ENCODE measurements at regions not wholly inside any gene's neighbourhood (a gene's known extent, or its start where the extent isn't known, plus 50 kb on each side); places are given as distances from the start of the nearest gene placed in this dataset.

DNA sequence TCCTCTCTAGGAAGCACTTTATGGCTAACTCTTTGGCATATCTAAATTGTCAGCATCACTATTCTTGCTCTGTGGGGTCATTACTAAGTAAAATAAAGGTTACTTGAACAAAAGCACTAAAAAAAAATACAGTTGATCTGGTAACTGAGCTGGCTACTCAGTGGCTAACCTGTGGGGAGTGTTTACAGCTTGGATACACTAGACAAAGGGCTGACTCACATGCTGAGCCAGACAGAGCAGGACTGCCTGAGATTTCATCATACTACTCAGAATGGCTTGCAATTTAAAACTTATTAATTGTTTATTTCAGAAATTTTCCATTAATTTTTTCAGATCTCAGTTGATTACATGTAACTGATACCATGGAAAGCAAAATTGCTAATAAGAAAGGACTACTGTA is 1690.4 kb upstream of the SLC39A10 start:
- no peak for TF ChIP-seq POLR2A (IDR thresholded peaks at IDR 0.05; ENCODE audit: low read depth, low read length)
- no peak for TF ChIP-seq EZH2 (IDR thresholded peaks at IDR 0.05; ENCODE audit: borderline replicate concordance, low read depth, low read length, severe bottlenecking)
- TF ChIP-seq POLR2AphosphoS5 (IDR thresholded peaks at IDR 0.05; ENCODE audit: insufficient read depth, low read depth, low read length), result no peak
- TF ChIP-seq, protein P1, sequence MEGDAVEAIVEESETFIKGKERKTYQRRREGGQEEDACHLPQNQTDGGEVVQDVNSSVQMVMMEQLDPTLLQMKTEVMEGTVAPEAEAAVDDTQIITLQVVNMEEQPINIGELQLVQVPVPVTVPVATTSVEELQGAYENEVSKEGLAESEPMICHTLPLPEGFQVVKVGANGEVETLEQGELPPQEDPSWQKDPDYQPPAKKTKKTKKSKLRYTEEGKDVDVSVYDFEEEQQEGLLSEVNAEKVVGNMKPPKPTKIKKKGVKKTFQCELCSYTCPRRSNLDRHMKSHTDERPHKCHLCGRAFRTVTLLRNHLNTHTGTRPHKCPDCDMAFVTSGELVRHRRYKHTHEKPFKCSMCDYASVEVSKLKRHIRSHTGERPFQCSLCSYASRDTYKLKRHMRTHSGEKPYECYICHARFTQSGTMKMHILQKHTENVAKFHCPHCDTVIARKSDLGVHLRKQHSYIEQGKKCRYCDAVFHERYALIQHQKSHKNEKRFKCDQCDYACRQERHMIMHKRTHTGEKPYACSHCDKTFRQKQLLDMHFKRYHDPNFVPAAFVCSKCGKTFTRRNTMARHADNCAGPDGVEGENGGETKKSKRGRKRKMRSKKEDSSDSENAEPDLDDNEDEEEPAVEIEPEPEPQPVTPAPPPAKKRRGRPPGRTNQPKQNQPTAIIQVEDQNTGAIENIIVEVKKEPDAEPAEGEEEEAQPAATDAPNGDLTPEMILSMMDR (IDR thresholded peaks at IDR 0.05; ENCODE audit: extremely low read depth in 1 of 2, insufficient read depth in 1 of 2, low read depth in 1 of 2, low read length in 2 of 2), result no peak
- TF ChIP-seq, protein P2, sequence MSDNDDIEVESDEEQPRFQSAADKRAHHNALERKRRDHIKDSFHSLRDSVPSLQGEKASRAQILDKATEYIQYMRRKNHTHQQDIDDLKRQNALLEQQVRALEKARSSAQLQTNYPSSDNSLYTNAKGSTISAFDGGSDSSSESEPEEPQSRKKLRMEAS (IDR thresholded peaks at IDR 0.05; ENCODE audit: insufficient read depth, insufficient read length), result no peak
- TF ChIP-seq FOS (IDR thresholded peaks at IDR 0.05; ENCODE audit: borderline replicate concordance, insufficient read depth, low read length), result peak; percentile 65

Measured in endothelial cell of umbilical vein (primary cell).